T-cell (primary cell): ENCODE measurements at regions not wholly inside any gene's neighbourhood (a gene's known extent, or its start where the extent isn't known, plus 50 kb on each side); places are given as distances from the start of the nearest gene placed in this dataset.
"Not testable (repeated sequence)": the region's sequence is repeated elsewhere in the genome, so short reads cannot be mapped to it uniquely, and the experiment has no call there.

Source experiments
- ATAC-seq, 4 experiments: fragments of 200-7000 bp in 3 of 4; fragments of 150-1000 bp in 1 of 4; cut with Tn5 transposase; replicated peaks in 1 of 4; 1 replicate in 3 of 4; 2 replicates in 1 of 4; pipeline ENCODE4 v1.10.0; 2021; ENCODE audit warnings: moderate library complexity in 3 of 4, mild to moderate bottlenecking in 2 of 4, moderate number of reproducible peaks in 1 of 4
- CTCF ChIA-PET, 2 donors: fragments of 300-600 bp; sonication (Branson Sonifier 250); formaldehyde crosslinking; loops; one replicate each; lab custom pipeline; 2022; ENCODE audit warnings: antibody characterized with exemption in 2 of 2; lab: Charles Lee
- POLR2A ChIA-PET, 2 donors: fragments of 300-600 bp; sonication (Branson Sonifier 250); formaldehyde crosslinking; loops; one replicate each; lab custom pipeline; 2022; ENCODE audit warnings: antibody characterized with exemption in 2 of 2; lab: Charles Lee
- DNase-seq, 35 experiments: peaks; one replicate each; pipeline versions ENCODE4 v3.0.0 to v3.0.0-alpha.2; 2013 to 2023
- H3K27ac ChIP-seq: one replicate; pipeline ENCODE4 v1.5.1; 2013; ENCODE audit warnings: low read length
- H3K27me3 ChIP-seq, 2 experiments: replicated peaks in 1 of 2; 1 replicate in 1 of 2; 2 replicates in 1 of 2; pipeline versions ENCODE4 v1.6.1 to v1.7.0; 2013; ENCODE audit warnings: low read length in 1 of 2, mixed read lengths in 1 of 2; ENCODE audit not compliant: control insufficient read depth in 2 of 2, insufficient read depth in 2 of 2; ENCODE audit errors: extremely low read depth in 1 of 2
- H3K36me3 ChIP-seq, 2 donors: 1 replicate in 1 of 2; 2 replicates in 1 of 2; pipeline versions ENCODE4 v1.6.1 to v1.7.0; 2013; ENCODE audit warnings: low read length in 1 of 2; ENCODE audit not compliant: control insufficient read depth in 2 of 2, insufficient read depth in 1 of 2; ENCODE audit errors: extremely low read depth in 1 of 2
- H3K4me1 ChIP-seq, 2 experiments: 1 replicate in 1 of 2; 2 replicates in 1 of 2; pipeline versions ENCODE4 v1.6.1 to v1.7.0; 2013; ENCODE audit warnings: low read length in 2 of 2, mixed read lengths in 1 of 2; ENCODE audit not compliant: insufficient read depth in 2 of 2, control insufficient read depth in 1 of 2; ENCODE audit errors: extremely low read depth in 1 of 2
- H3K4me3 ChIP-seq, 2 donors: 1 replicate in 1 of 2; 2 replicates in 1 of 2; pipeline versions ENCODE4 v1.5.1 to v1.7.0; 2013; ENCODE audit warnings: mild to moderate bottlenecking in 2 of 2, low read length in 1 of 2, moderate library complexity in 1 of 2; ENCODE audit not compliant: control insufficient read depth in 1 of 2; ENCODE audit errors: extremely low read depth in 1 of 2
- H3K9me3 ChIP-seq: 2 replicates; pipeline ENCODE4 v1.7.0; 2013
- H3K27ac Mint-ChIP-seq, 2 donors: one replicate each; pipeline ENCODE4 v1.8.0; 2020 to 2021; ENCODE audit warnings: mild to moderate bottlenecking in 2 of 2, mixed read lengths in 2 of 2
- H3K27me3 Mint-ChIP-seq, 2 donors: one replicate each; pipeline ENCODE4 v1.8.0; 2021 to 2022; ENCODE audit warnings: mixed read lengths in 2 of 2
- H3K36me3 Mint-ChIP-seq: one replicate; pipeline ENCODE4 v1.8.0; 2021; ENCODE audit warnings: mixed read lengths
- H3K4me1 Mint-ChIP-seq, 3 donors: one replicate each; pipeline ENCODE4 v1.8.0; 2020 to 2022; ENCODE audit warnings: mixed read lengths in 3 of 3, mild to moderate bottlenecking in 1 of 3
- H3K4me3 Mint-ChIP-seq, 3 donors: one replicate each; pipeline ENCODE4 v1.8.0; 2020 to 2022; ENCODE audit warnings: mild to moderate bottlenecking in 3 of 3, mixed read lengths in 3 of 3, moderate library complexity in 3 of 3
- H3K9me3 Mint-ChIP-seq, 3 donors: one replicate each; pipeline ENCODE4 v1.8.0; 2020 to 2022; ENCODE audit warnings: mixed read lengths in 3 of 3
- WGBS: methylation state at CpG from one replicate; pipeline ENCODE4 v1.1.5; 2013; ENCODE audit warnings: missing lambda C conversion rate; ENCODE audit not compliant: insufficient coverage; 5-methylcytosine and 5-hydroxymethylcytosine counted together

- H3K4me1 Mint-ChIP-seq: no peaks in the 10 kb centered on the region
- ChIA-PET CTCF (no interaction called here), POLR2A (interaction anchor here in 1 of 2 donors (0.9 kb wide), 1 partner anchor 18 kb away, joined by 8 read pairs; no protein-coding TSS in a partner anchor)
- H3K9me3 ChIP-seq: peaks cover 2% of the 10 kb centered on the region
- 40% methylated on average over 1 of the region's 2 CpGs for WGBS
- ATAC-seq: no peak
- H3K4me1 ChIP-seq: no peaks in the 10 kb centered on the region
- no peak overlapping the region for H3K27ac Mint-ChIP-seq
- peaks cover under 1 to 6% (median 5%) of the 10 kb centered on the region in 3 donors for H3K9me3 Mint-ChIP-seq
- no peaks in the 10 kb centered on the region for H3K36me3 ChIP-seq
- no peaks in the 10 kb centered on the region for H3K27me3 Mint-ChIP-seq
- H3K36me3 Mint-ChIP-seq: no peaks in the 10 kb centered on the region
- H3K27me3 ChIP-seq: no peaks in the 10 kb centered on the region
- no peak overlapping the region for H3K4me3 ChIP-seq
- H3K4me3 Mint-ChIP-seq: no peak overlapping the region
- no peak for DNase-seq
- H3K27ac ChIP-seq: no peak overlapping the region
These were observed 1534.7 kb downstream of the OLFM4 start for GRCh38 chr13:54563286-54563685.

- H3K9me3 ChIP-seq, POLR2A ChIA-PET, CTCF ChIA-PET, ATAC-seq, H3K4me3 Mint-ChIP-seq, H3K4me1 ChIP-seq, DNase-seq, H3K27me3 Mint-ChIP-seq, H3K36me3 Mint-ChIP-seq, H3K4me3 ChIP-seq, H3K4me1 Mint-ChIP-seq, H3K27ac ChIP-seq, H3K27me3 ChIP-seq, H3K36me3 ChIP-seq, H3K27ac Mint-ChIP-seq: not testable (repeated sequence)
- 89% methylated on average over 3 of the region's 13 CpGs for WGBS
- peaks cover 27 to 30% (median 28%) of the 10 kb centered on the region in 3 donors for H3K9me3 Mint-ChIP-seq
These were observed 1543.4 kb downstream of the OLFM4 start for GRCh38 chr13:54572037-54572436.

GRCh38 chr13:54573186-54573585 is 1544.6 kb downstream of the OLFM4 start:
- Mint-ChIP-seq H3K4me1 (no peaks in the 10 kb centered on the region), H3K27ac (no peak overlapping the region), H3K9me3 (peaks cover 27 to 30% (median 28%) of the 10 kb centered on the region in 3 donors), H3K27me3 (no peaks in the 10 kb centered on the region), H3K4me3 (no peak overlapping the region), H3K36me3 (no peaks in the 10 kb centered on the region)
- Histone ChIP-seq H3K9me3 (no peaks in the 10 kb centered on the region), H3K27ac (no peak overlapping the region), H3K4me1 (no peaks in the 10 kb centered on the region), H3K27me3 (no peaks in the 10 kb centered on the region), H3K4me3 (no peak overlapping the region), H3K36me3 (no peaks in the 10 kb centered on the region)
- no peak for ATAC-seq
- POLR2A ChIA-PET: no interaction called here
- WGBS: 80% methylated on average over 1 of the region's 6 CpGs
- no peak for DNase-seq
- CTCF ChIA-PET: no interaction called here

- ChIA-PET POLR2A (no interaction called here), CTCF (no interaction called here)
- no peaks in the 10 kb centered on the region for H3K4me1 Mint-ChIP-seq
- H3K27ac ChIP-seq: no peak overlapping the region
- H3K27ac Mint-ChIP-seq: no peak overlapping the region
- H3K4me3 ChIP-seq: no peak overlapping the region
- no peaks in the 10 kb centered on the region for H3K27me3 ChIP-seq
- H3K4me1 ChIP-seq: no peaks in the 10 kb centered on the region
- H3K9me3 Mint-ChIP-seq: peaks cover 19 to 25% (median 20%) of the 10 kb centered on the region in 3 donors
- H3K9me3 ChIP-seq: no peaks in the 10 kb centered on the region
- H3K36me3 Mint-ChIP-seq: no peaks in the 10 kb centered on the region
- H3K36me3 ChIP-seq: no peaks in the 10 kb centered on the region
- H3K27me3 Mint-ChIP-seq: no peaks in the 10 kb centered on the region
- no peak for DNase-seq
- no peak for ATAC-seq
- 65% methylated on average over 2 of the region's 4 CpGs for WGBS
- no peak overlapping the region for H3K4me3 Mint-ChIP-seq
These were observed 1546.2 kb downstream of the OLFM4 start for GRCh38 chr13:54574791-54575190.

GRCh38 chr13:54591540-54591939 is 1562.9 kb downstream of the OLFM4 start:
- H3K9me3 Mint-ChIP-seq: peaks cover 14 to 21% (median 18%) of the 10 kb centered on the region in 3 donors
- H3K4me3 ChIP-seq: no peak overlapping the region
- H3K36me3 Mint-ChIP-seq: no peaks in the 10 kb centered on the region
- H3K4me1 Mint-ChIP-seq: no peaks in the 10 kb centered on the region
- CTCF ChIA-PET: no interaction called here
- H3K27ac Mint-ChIP-seq: no peak overlapping the region
- no peaks in the 10 kb centered on the region for H3K27me3 ChIP-seq
- H3K9me3 ChIP-seq: no peaks in the 10 kb centered on the region
- DNase-seq: no peak
- no peaks in the 10 kb centered on the region for H3K27me3 Mint-ChIP-seq
- POLR2A ChIA-PET: no interaction called here
- WGBS: 100% methylated on average over 2 of the region's 3 CpGs
- ATAC-seq: no peak
- H3K27ac ChIP-seq: no peak overlapping the region
- no peak overlapping the region for H3K4me3 Mint-ChIP-seq
- H3K4me1 ChIP-seq: no peaks in the 10 kb centered on the region
- H3K36me3 ChIP-seq: no peaks in the 10 kb centered on the region

- CTCF ChIA-PET: no interaction called here
- 87% methylated on average over 2 of the region's 2 CpGs for WGBS
These were observed 1563.6 kb downstream of the OLFM4 start for GRCh38 chr13:54592201-54592600.

GRCh38 chr13:54593504-54593903 is 1564.9 kb downstream of the OLFM4 start:
- H3K4me3 Mint-ChIP-seq: no peak overlapping the region

More at GRCh38 chr13:54592201-54592600, 1563.6 kb downstream of the OLFM4 start:
- ATAC-seq (no peak), DNase-seq (no peak)
- Mint-ChIP-seq H3K9me3 (peaks cover 14 to 19% (median 15%) of the 10 kb centered on the region in 3 donors), H3K27me3 (no peaks in the 10 kb centered on the region), H3K4me1 (no peaks in the 10 kb centered on the region), H3K27ac (no peak overlapping the region), H3K4me3 (no peak overlapping the region), H3K36me3 (no peaks in the 10 kb centered on the region)
- Histone ChIP-seq H3K4me3 (no peak overlapping the region), H3K4me1 (no peaks in the 10 kb centered on the region), H3K27ac (no peak overlapping the region), H3K27me3 (no peaks in the 10 kb centered on the region), H3K36me3 (no peaks in the 10 kb centered on the region), H3K9me3 (no peaks in the 10 kb centered on the region)
- POLR2A ChIA-PET: no interaction called here

More at GRCh38 chr13:54593504-54593903, 1564.9 kb downstream of the OLFM4 start:
- POLR2A ChIA-PET: no interaction called here
- no peaks in the 10 kb centered on the region for H3K9me3 ChIP-seq
- DNase-seq: no peak
- H3K9me3 Mint-ChIP-seq: peaks cover 11 to 21% (median 14%) of the 10 kb centered on the region in 3 donors
- WGBS: 92% methylated on average over 3 of the region's 3 CpGs
- no peaks in the 10 kb centered on the region for H3K27me3 ChIP-seq
- no peaks in the 10 kb centered on the region for H3K27me3 Mint-ChIP-seq
- CTCF ChIA-PET: no interaction called here
- no peaks in the 10 kb centered on the region for H3K36me3 ChIP-seq
- no peak for ATAC-seq
- no peaks in the 10 kb centered on the region for H3K4me1 Mint-ChIP-seq
- no peaks in the 10 kb centered on the region for H3K4me1 ChIP-seq
- no peak overlapping the region for H3K4me3 ChIP-seq
- H3K27ac Mint-ChIP-seq: no peak overlapping the region
- no peaks in the 10 kb centered on the region for H3K36me3 Mint-ChIP-seq
- H3K27ac ChIP-seq: no peak overlapping the region
